ENCODE measurements at regions not wholly inside any gene's neighbourhood (a gene's known extent, or its start where the extent isn't known, plus 50 kb on each side); places are given as distances from the start of the nearest gene placed in this dataset.

DNA sequence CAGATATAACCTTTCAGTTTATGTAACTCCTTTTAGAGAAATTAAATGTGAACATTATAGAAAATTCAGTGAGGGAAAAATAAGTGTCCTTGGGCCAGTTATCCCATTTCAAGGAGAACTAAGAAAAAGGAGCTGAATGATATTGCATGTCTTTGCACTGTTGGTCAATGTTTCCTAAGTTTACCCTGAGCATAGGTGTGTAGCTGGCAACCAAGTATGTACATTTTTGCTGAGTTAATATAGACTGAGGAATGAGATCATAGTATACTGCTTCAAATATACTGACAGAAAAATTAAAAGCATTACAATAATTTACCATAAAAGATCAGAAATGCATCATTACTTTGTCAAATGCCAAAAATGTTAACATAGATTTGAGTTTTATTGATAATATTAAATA, 2128.7 kb upstream of the C9orf72 start:
- TF ChIP-seq, protein P1, sequence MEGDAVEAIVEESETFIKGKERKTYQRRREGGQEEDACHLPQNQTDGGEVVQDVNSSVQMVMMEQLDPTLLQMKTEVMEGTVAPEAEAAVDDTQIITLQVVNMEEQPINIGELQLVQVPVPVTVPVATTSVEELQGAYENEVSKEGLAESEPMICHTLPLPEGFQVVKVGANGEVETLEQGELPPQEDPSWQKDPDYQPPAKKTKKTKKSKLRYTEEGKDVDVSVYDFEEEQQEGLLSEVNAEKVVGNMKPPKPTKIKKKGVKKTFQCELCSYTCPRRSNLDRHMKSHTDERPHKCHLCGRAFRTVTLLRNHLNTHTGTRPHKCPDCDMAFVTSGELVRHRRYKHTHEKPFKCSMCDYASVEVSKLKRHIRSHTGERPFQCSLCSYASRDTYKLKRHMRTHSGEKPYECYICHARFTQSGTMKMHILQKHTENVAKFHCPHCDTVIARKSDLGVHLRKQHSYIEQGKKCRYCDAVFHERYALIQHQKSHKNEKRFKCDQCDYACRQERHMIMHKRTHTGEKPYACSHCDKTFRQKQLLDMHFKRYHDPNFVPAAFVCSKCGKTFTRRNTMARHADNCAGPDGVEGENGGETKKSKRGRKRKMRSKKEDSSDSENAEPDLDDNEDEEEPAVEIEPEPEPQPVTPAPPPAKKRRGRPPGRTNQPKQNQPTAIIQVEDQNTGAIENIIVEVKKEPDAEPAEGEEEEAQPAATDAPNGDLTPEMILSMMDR (IDR thresholded peaks at IDR 0.05; ENCODE audit: borderline replicate concordance, insufficient read depth, low read depth, low read length): no peak
- no peak overlapping the region for H3K4me3 ChIP-seq (ENCODE audit: low read depth, low read length)

DNA sequence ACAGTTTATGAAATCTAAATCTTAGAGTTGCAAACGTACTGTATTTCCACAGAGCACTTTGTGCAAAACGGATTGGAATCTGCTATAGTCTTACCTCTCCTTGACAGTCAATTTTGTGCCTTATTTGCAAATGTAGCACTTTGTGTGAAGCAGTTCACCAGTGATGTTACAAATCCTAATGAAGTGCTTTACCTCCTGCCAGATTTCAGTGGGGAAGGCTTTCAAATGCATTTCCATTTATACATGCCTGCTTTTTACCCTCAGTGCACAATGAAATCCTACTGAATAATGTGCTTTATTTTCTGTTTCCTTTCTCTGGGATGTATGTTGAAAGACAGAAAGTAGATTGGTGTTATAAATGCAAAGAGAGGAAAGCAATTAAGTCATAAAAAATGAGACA, 2141.6 kb upstream of the C9orf72 start:
- TF ChIP-seq, protein P1 (IDR thresholded peaks at IDR 0.05; ENCODE audit: borderline replicate concordance, insufficient read depth, low read depth, low read length): no peak
- no peak overlapping the region for H3K4me3 ChIP-seq (ENCODE audit: low read depth, low read length)

DNA sequence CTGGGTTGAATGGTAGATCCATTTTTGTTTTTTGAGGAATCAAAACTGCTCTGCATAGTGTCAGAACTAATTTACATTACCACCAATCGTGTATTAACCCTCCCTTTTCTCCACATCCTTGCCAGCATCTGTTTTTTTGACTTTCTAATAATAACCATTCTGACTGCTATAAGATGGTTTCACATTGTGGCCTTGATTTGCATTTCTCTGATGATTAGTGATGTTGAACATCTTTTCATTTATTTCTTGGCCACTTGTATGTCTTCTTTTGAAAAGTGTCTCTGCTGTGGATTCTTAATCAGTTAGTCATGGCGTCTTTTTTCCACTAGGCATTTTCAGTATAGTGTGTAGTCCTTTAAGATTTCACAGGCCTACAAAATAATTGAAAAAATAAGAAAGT, 2144.3 kb upstream of the C9orf72 start:
- H3K4me3 ChIP-seq (ENCODE audit: low read depth, low read length): no peak overlapping the region
- TF ChIP-seq, protein P1 (IDR thresholded peaks at IDR 0.05; ENCODE audit: borderline replicate concordance, insufficient read depth, low read depth, low read length): no peak

DNA sequence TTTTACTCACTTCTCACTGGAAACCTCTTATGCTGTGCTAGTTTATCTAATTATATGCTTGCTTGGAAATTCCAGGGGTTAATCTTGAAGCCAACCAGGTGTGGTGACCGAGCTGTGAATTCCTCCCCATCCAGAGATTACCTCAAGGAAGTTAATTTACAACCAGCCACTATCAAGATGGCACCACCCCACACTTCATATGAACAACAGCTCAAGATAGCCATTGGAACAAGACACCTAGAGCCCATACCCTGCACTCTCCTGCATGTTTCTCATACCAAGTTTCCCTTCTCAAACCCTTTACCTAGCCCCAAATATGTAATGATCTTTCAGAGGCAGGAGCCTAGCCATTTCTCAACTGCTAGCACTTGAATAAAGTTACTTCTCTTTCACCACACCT, 2156.9 kb upstream of the C9orf72 start:
- H3K4me3 ChIP-seq (ENCODE audit: low read depth, low read length): no peak overlapping the region
- TF ChIP-seq, protein P1 (IDR thresholded peaks at IDR 0.05; ENCODE audit: borderline replicate concordance, insufficient read depth, low read depth, low read length): no peak

DNA sequence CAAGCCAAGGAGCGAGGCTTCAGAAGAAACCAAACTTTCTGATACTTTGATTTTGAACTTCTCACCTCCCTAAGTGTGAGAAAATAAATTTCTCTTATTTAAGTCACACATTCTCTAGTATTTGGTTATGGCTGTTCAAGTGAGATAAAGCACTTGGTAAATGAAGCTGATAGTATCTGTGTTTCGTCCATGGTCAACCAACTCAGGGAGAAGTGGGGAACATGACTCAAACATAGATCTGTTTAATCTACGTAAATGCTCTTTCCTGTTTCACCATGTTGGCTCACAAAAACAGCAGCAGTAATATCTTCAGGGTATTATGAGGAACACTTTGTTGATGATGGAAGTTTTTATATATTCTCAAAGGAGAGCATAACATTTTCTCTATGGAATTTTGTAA, 2167.2 kb upstream of the C9orf72 start:
- TF ChIP-seq, protein P1 (IDR thresholded peaks at IDR 0.05; ENCODE audit: borderline replicate concordance, insufficient read depth, low read depth, low read length): no peak

DNA sequence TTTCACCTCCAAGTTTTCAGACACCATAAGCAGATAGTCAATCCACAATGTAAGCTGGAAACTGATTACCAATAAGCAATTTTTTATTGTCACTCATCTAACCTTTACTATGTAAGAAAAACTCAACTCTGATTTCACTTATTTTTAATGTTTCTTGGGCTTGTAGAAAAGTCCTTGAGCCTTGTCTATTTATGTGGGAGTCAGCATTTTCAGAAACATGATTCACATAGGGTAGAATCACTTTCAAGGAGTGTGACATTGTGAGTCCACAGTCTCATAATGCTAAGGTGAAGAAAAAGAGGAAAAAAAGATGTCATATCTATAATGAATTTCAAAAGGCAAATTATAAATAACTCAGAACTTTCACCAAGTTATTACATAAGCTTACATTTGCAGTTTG, 2167.9 kb upstream of the C9orf72 start:
- no peak overlapping the region for H3K4me3 ChIP-seq (ENCODE audit: low read depth, low read length)
- TF ChIP-seq, protein P1 (IDR thresholded peaks at IDR 0.05; ENCODE audit: borderline replicate concordance, insufficient read depth, low read depth, low read length): no peak

More for the DNA sequence above, 2167.2 kb upstream of the C9orf72 start:
- no peak overlapping the region for H3K4me3 ChIP-seq (ENCODE audit: low read depth, low read length)

DNA sequence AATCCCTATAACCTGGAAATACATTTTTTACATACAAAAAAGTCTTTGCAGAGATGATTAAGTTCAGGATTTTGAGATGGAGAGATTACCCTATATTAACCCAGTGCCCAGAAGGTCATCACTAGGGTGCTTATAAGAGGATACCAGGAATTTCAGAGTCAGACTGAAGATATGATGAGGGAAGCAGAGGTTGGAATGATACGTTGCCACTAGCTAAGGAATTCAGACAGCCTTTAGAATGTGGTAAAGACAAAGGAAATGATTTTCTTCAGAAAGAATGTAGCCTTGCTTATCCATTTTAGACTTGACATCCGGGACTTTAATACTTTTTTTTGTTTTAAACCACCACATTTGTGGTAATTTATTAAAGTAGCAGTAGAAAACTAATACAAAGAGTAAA, 2176.8 kb upstream of the C9orf72 start:
- no peak overlapping the region for H3K4me3 ChIP-seq (ENCODE audit: low read depth, low read length)
- TF ChIP-seq, protein P1 (IDR thresholded peaks at IDR 0.05; ENCODE audit: borderline replicate concordance, insufficient read depth, low read depth, low read length): no peak

All from GM12875 (cell line).